RPMI8226 (cell line): ENCODE measurements at regions not wholly inside any gene's neighbourhood (a gene's known extent, or its start where the extent isn't known, plus 50 kb on each side); places are given as distances from the start of the nearest gene placed in this dataset.

Experiments
- DNase-seq: peaks from one replicate; pipeline ENCODE4 v3.0.0-alpha.2; 2015

GRCh38 chr1:60141743-60142142, 68.2 kb upstream of the C1orf87 start:
- DNase-seq: no peak

- no peak for DNase-seq
Measured at GRCh38 chr1:60141276-60141675, 67.7 kb upstream of the C1orf87 start.

GRCh38 chr1:60137406-60137805, 63.8 kb upstream of the C1orf87 start:
- DNase-seq: no peak

- DNase-seq: no peak
Measured at GRCh38 chr1:60136395-60136794, 62.8 kb upstream of the C1orf87 start.

- no peak for DNase-seq
Measured at GRCh38 chr1:60134716-60135115, 61.1 kb upstream of the C1orf87 start.

- peak; percentile 47 for DNase-seq
Measured at GRCh38 chr1:60133848-60134247, 60.3 kb upstream of the C1orf87 start.

- peak; percentile 22 for DNase-seq
Measured at GRCh38 chr1:60133000-60133673, 59.6 kb upstream of the C1orf87 start.

GRCh38 chr1:60132108-60132507, 58.5 kb upstream of the C1orf87 start:
- no peak for DNase-seq

GRCh38 chr1:60130703-60131102, 57.1 kb upstream of the C1orf87 start:
- DNase-seq: no peak

- no peak for DNase-seq
Measured at GRCh38 chr1:60129911-60130310, 56.3 kb upstream of the C1orf87 start.

- DNase-seq: no peak
Measured at GRCh38 chr1:60126723-60127122, 53.2 kb upstream of the C1orf87 start.
